Testis (tissue), 2 donors: ENCODE measurements at regions not wholly inside any gene's neighbourhood (a gene's known extent, or its start where the extent isn't known, plus 50 kb on each side); places are given as distances from the start of the nearest gene placed in this dataset.

Source experiments
- CTCF ChIP-seq, 3 experiments: fragments of 450-650 bp in 2 of 3; fragments of 200-600 bp in 1 of 3; sonication (generic) in 1 of 3; IDR thresholded peaks; one replicate each; pipeline ENCODE4 v1.5.1; 2016 to 2019; ENCODE audit warnings: antibody characterized with exemption in 3 of 3, mild to moderate bottlenecking in 2 of 3, moderate library complexity in 1 of 3
- POLR2A ChIP-seq: fragments of 450-650 bp; IDR thresholded peaks from one replicate; pipeline ENCODE4 v1.6.1; 2017; ENCODE audit warnings: antibody characterized with exemption, mild to moderate bottlenecking, moderate library complexity

- TF ChIP-seq CTCF (IDR thresholded peaks at IDR 0.05): no peak
- no peak for TF ChIP-seq POLR2A
These were observed 189.9 kb upstream of the PIEZO2 start for GRCh38 chr18:11339188-11339775.
